Gastrocnemius medialis (tissue), 4 donors: ENCODE measurements at regions not wholly inside any gene's neighbourhood (a gene's known extent, or its start where the extent isn't known, plus 50 kb on each side); places are given as distances from the start of the nearest gene placed in this dataset.
"Not testable (repeated sequence)": the region's sequence is repeated elsewhere in the genome, so short reads cannot be mapped to it uniquely, and the experiment has no call there.

Source experiments
- ATAC-seq, 2 donors: fragments of 150-250 bp; one replicate each; pipeline ENCODE4 v1.9.1; 2016
- DNase-seq, 2 donors: peaks; one replicate each; pipeline ENCODE4 v3.0.0-alpha.2; 2019
- H3K27ac ChIP-seq, 4 donors: fragments of 200-600 bp; sonication (generic); 1 replicate in 1 of 4; 2 replicates in 3 of 4; pipeline ENCODE4 v1.5.1; 2016 to 2018; ENCODE audit warnings: mild to moderate bottlenecking in 2 of 4, moderate library complexity in 1 of 4
- H3K27me3 ChIP-seq, 3 donors: fragments of 200-600 bp; sonication (generic) in 2 of 3; 1 replicate in 1 of 3; 2 replicates in 2 of 3; pipeline versions ENCODE4 v1.5.1 to v1.6.0; 2016 to 2019; ENCODE audit warnings: mild to moderate bottlenecking in 1 of 3, moderate library complexity in 1 of 3
- H3K36me3 ChIP-seq, 2 donors: fragments of 200-600 bp; sonication (generic) in 1 of 2; one replicate each; pipeline ENCODE4 v1.5.1; 2017 to 2018
- H3K4me1 ChIP-seq, 2 donors: fragments of 200-600 bp; sonication (generic) in 1 of 2; one replicate each; pipeline ENCODE4 v1.5.1; 2016 to 2017; ENCODE audit warnings: mild to moderate bottlenecking in 2 of 2
- H3K4me3 ChIP-seq, 4 donors: fragments of 200-600 bp; sonication (generic) in 3 of 4; 1 replicate in 1 of 4; 2 replicates in 3 of 4; pipeline ENCODE4 v1.5.1; 2016 to 2019; ENCODE audit warnings: mild to moderate bottlenecking in 2 of 4
- H3K9me3 ChIP-seq, 3 donors: fragments of 200-600 bp; sonication (generic) in 2 of 3; 1 replicate in 1 of 3; 2 replicates in 2 of 3; pipeline ENCODE4 v1.5.1; 2016 to 2019
- POLR2A ChIP-seq, 2 donors: fragments of 450-650 bp; IDR thresholded peaks; one replicate each; pipeline ENCODE4 v1.6.1; 2017; ENCODE audit warnings: antibody characterized with exemption in 2 of 2, mild to moderate bottlenecking in 2 of 2, moderate library complexity in 2 of 2
- in situ Hi-C, 4 donors: fragments of 200-750 bp; cut with MboI; loops; one replicate each; pipeline versions ENCODE4 v1.15.0 to v1.8.0; 2017; ENCODE audit warnings: low sequenced_read_pairs in 4 of 4
- intact Hi-C: fragments of 100-400 bp; cut with DNase I; formaldehyde crosslinking; loops from one replicate; pipeline ENCODE4 v1.15.1; 2023; ENCODE audit warnings: low total_unique reads
- TF ChIP-seq, protein P1 (sequence below), 5 experiments: fragments of 450-650 bp in 3 of 5; fragments of 200-600 bp in 2 of 5; sonication (generic) in 2 of 5; IDR thresholded peaks in 4 of 5; conservative IDR thresholded peaks in 1 of 5; 1 replicate in 4 of 5; 2 replicates in 1 of 5; pipeline ENCODE4 v1.5.1; 2016 to 2019; ENCODE audit warnings: antibody characterized with exemption in 5 of 5, mild to moderate bottlenecking in 3 of 5, moderate library complexity in 3 of 5

- TF ChIP-seq, protein P1, sequence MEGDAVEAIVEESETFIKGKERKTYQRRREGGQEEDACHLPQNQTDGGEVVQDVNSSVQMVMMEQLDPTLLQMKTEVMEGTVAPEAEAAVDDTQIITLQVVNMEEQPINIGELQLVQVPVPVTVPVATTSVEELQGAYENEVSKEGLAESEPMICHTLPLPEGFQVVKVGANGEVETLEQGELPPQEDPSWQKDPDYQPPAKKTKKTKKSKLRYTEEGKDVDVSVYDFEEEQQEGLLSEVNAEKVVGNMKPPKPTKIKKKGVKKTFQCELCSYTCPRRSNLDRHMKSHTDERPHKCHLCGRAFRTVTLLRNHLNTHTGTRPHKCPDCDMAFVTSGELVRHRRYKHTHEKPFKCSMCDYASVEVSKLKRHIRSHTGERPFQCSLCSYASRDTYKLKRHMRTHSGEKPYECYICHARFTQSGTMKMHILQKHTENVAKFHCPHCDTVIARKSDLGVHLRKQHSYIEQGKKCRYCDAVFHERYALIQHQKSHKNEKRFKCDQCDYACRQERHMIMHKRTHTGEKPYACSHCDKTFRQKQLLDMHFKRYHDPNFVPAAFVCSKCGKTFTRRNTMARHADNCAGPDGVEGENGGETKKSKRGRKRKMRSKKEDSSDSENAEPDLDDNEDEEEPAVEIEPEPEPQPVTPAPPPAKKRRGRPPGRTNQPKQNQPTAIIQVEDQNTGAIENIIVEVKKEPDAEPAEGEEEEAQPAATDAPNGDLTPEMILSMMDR (IDR thresholded peaks at IDR 0.05 in 4 of 5, conservative IDR thresholded peaks at IDR 0.05 in 1 of 5) = no peak
- TF ChIP-seq POLR2A (IDR thresholded peaks at IDR 0.05) = no peak
- Histone ChIP-seq H3K4me1 (no peaks in the 10 kb centered on the region), H3K27me3 (no peaks in the 10 kb centered on the region), H3K36me3 (no peaks in the 10 kb centered on the region), H3K4me3 (no peak overlapping the region), H3K27ac (no peak overlapping the region), H3K9me3 (no peaks in the 10 kb centered on the region)
- in situ Hi-C loops (no loop called here), intact Hi-C loops (no loop called here)
- ATAC-seq = no peak
- DNase-seq = no peak
Measured at GRCh38 chr4:75285837-75286236, 228.4 kb downstream of the RCHY1 start.

DNA sequence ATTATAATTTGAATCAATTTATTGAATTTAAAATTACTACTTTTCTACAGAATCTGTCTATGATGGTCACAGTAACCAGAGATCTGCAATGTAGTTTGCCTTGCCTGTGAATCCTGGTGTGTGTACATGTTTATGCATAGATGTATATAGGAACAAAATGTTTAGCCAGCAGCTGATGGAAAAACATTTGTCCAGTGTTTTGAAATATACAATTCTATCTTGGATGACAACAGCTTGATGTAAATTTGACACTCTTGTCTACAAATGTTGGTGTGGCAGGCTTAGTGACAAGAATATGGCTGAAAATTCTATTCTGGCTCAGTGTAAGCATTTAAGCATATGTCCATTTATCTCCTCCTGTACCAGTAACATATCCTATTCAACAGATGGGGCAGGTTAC lies 229.4 kb downstream of the RCHY1 start:
- Histone ChIP-seq H3K36me3 (no peaks in the 10 kb centered on the region), H3K9me3 (no peaks in the 10 kb centered on the region), H3K27ac (no peak overlapping the region), H3K4me1 (no peaks in the 10 kb centered on the region), H3K4me3 (no peak overlapping the region), H3K27me3 (no peaks in the 10 kb centered on the region)
- in situ Hi-C loops (no loop called here), intact Hi-C loops (no loop called here)
- ATAC-seq (no peak), DNase-seq (no peak)
- TF ChIP-seq POLR2A (IDR thresholded peaks at IDR 0.05) = no peak
- TF ChIP-seq, protein P1 (IDR thresholded peaks at IDR 0.05 in 4 of 5, conservative IDR thresholded peaks at IDR 0.05 in 1 of 5) = no peak

GRCh38 chr4:75280461-75280860 lies 233.7 kb downstream of the RCHY1 start:
- intact Hi-C loops, H3K36me3 ChIP-seq, H3K27ac ChIP-seq, H3K4me1 ChIP-seq, H3K9me3 ChIP-seq, ATAC-seq, in situ Hi-C loops, H3K4me3 ChIP-seq, H3K27me3 ChIP-seq, DNase-seq: not testable (repeated sequence)

DNA sequence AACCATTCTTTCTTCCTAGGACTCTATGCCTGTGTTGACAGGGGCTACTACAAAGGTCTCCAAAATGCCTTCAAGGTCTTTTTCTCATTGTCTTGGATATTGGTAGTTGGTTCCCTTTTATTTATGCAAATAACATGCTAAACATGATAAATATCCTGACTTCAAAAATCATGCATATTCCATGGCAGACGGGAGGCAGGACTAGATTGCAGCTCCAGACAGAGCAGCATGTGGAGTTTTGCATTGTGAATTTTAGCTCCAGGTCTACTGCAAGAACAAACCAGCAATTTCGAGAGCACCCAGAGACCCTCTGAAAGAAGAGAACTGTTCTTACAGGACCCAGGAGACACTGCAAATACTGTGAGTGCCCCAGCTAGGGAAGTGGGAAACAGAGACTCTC lies 254.9 kb downstream of the RCHY1 start:
- ATAC-seq = no peak
- DNase-seq = no peak
- Histone ChIP-seq H3K9me3 (no peaks in the 10 kb centered on the region), H3K4me1 (no peaks in the 10 kb centered on the region), H3K27me3 (no peaks in the 10 kb centered on the region), H3K36me3 (no peaks in the 10 kb centered on the region), H3K4me3 (no peak overlapping the region), H3K27ac (no peak overlapping the region)
- intact Hi-C loops (no loop called here), in situ Hi-C loops (no loop called here)
- TF ChIP-seq, protein P1 (IDR thresholded peaks at IDR 0.05 in 4 of 5, conservative IDR thresholded peaks at IDR 0.05 in 1 of 5) = no peak
- TF ChIP-seq POLR2A (IDR thresholded peaks at IDR 0.05) = no peak

DNA sequence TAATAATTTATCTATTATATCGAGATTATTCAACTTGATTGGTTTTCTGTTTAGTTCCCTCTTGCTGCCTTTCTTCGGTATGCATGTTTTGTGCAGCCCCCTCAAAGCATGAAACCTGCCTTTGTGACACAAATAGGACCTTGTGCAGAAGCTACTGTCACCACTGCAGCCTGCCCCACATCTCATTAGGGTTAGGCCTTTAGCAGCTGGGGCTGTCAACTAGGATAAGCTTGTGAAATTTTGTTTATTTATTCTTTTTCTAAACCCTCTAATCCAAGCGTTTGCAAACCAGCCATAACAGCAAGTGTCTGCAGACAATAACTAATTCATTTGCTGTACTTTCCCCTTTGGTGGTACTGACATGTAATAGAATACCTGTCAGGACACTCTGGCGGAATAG lies 258.9 kb downstream of the RCHY1 start:
- intact Hi-C loops (no loop called here), in situ Hi-C loops (no loop called here)
- Histone ChIP-seq H3K4me1 (no peaks in the 10 kb centered on the region), H3K36me3 (no peaks in the 10 kb centered on the region), H3K9me3 (no peaks in the 10 kb centered on the region), H3K27ac (no peak overlapping the region), H3K27me3 (no peaks in the 10 kb centered on the region), H3K4me3 (no peak overlapping the region)
- TF ChIP-seq, protein P1 (IDR thresholded peaks at IDR 0.05 in 4 of 5, conservative IDR thresholded peaks at IDR 0.05 in 1 of 5) = no peak
- TF ChIP-seq POLR2A (IDR thresholded peaks at IDR 0.05) = no peak
- DNase-seq = no peak
- no peak for ATAC-seq
